HFFc6 (cell line): ENCODE measurements at regions not wholly inside any gene's neighbourhood (a gene's known extent, or its start where the extent isn't known, plus 50 kb on each side); places are given as distances from the start of the nearest gene placed in this dataset.

ENCODE experiments used
- DNase-seq: peaks from one replicate; pipeline ENCODE4 v3.0.0-alpha.2; 2018
- H3K27ac Mint-ChIP-seq: 2 replicates; pipeline ENCODE4 v1.8.0; 2020; ENCODE audit warnings: mild to moderate bottlenecking, mixed read lengths
- H3K27me3 Mint-ChIP-seq: 2 replicates; pipeline ENCODE4 v1.8.0; 2021; ENCODE audit warnings: mild to moderate bottlenecking, moderate library complexity, mixed read lengths; ENCODE audit not compliant: insufficient read depth
- H3K36me3 Mint-ChIP-seq: 2 replicates; pipeline ENCODE4 v1.8.0; 2021; ENCODE audit warnings: low read depth, mixed read lengths
- H3K4me1 Mint-ChIP-seq: 2 replicates; pipeline ENCODE4 v1.8.0; 2020; ENCODE audit warnings: low read depth, mixed read lengths
- H3K4me3 Mint-ChIP-seq: 2 replicates; pipeline ENCODE4 v1.8.0; 2020; ENCODE audit warnings: mild to moderate bottlenecking, moderate library complexity, mixed read lengths
- H3K9me3 Mint-ChIP-seq: 2 replicates; pipeline ENCODE4 v1.8.0; 2020; ENCODE audit warnings: mild to moderate bottlenecking, mixed read lengths
- CTCF ChIP-seq: fragments of 200-600 bp; sonication (generic); IDR thresholded peaks from 2 replicates; pipeline ENCODE4 v1.5.0; 2021; ENCODE audit warnings: antibody characterized with exemption, mild to moderate bottlenecking

- TF ChIP-seq CTCF: no peak
- no peak for DNase-seq
- Mint-ChIP-seq H3K4me1 (no peaks in the 10 kb centered on the region), H3K36me3 (no peaks in the 10 kb centered on the region), H3K27ac (no peak overlapping the region), H3K9me3 (peaks cover 9% of the 10 kb centered on the region), H3K27me3 (no peaks in the 10 kb centered on the region), H3K4me3 (no peak overlapping the region)
Observed at GRCh38 chr4:175066923-175067627, 148.9 kb downstream of the ADAM29 start.

GRCh38 chr4:175068266-175068665, 150.1 kb downstream of the ADAM29 start:
- Mint-ChIP-seq H3K27ac (no peak overlapping the region), H3K9me3 (peaks cover 9% of the 10 kb centered on the region), H3K4me3 (no peak overlapping the region), H3K36me3 (no peaks in the 10 kb centered on the region), H3K27me3 (no peaks in the 10 kb centered on the region), H3K4me1 (no peaks in the 10 kb centered on the region)
- DNase-seq: no peak
- TF ChIP-seq CTCF: no peak

- no peak for DNase-seq
- no peak overlapping the region for H3K4me3 Mint-ChIP-seq
- H3K9me3 Mint-ChIP-seq: peaks cover 15% of the 10 kb centered on the region
- no peak for TF ChIP-seq CTCF
- H3K27ac Mint-ChIP-seq: no peak overlapping the region
- H3K4me1 Mint-ChIP-seq: no peaks in the 10 kb centered on the region
- no peaks in the 10 kb centered on the region for H3K27me3 Mint-ChIP-seq
- H3K36me3 Mint-ChIP-seq: no peaks in the 10 kb centered on the region
Observed at GRCh38 chr4:175070444-175070843, 152.3 kb downstream of the ADAM29 start.

GRCh38 chr4:175071123-175071522, 153.0 kb downstream of the ADAM29 start:
- TF ChIP-seq CTCF: no peak
- H3K9me3 Mint-ChIP-seq: peaks cover 15% of the 10 kb centered on the region
- no peaks in the 10 kb centered on the region for H3K27me3 Mint-ChIP-seq
- DNase-seq: no peak
- no peaks in the 10 kb centered on the region for H3K4me1 Mint-ChIP-seq
- H3K27ac Mint-ChIP-seq: no peak overlapping the region
- no peaks in the 10 kb centered on the region for H3K36me3 Mint-ChIP-seq
- H3K4me3 Mint-ChIP-seq: no peak overlapping the region

GRCh38 chr4:175087145-175087544, 169.0 kb downstream of the ADAM29 start:
- no peak overlapping the region for H3K27ac Mint-ChIP-seq
- DNase-seq: no peak
- peaks cover 38% of the 10 kb centered on the region for H3K9me3 Mint-ChIP-seq
- TF ChIP-seq CTCF: no peak
- H3K36me3 Mint-ChIP-seq: no peaks in the 10 kb centered on the region
- H3K4me1 Mint-ChIP-seq: no peaks in the 10 kb centered on the region
- no peaks in the 10 kb centered on the region for H3K27me3 Mint-ChIP-seq
- no peak overlapping the region for H3K4me3 Mint-ChIP-seq
